ENCODE measurements at regions not wholly inside any gene's neighbourhood (a gene's known extent, or its start where the extent isn't known, plus 50 kb on each side); places are given as distances from the start of the nearest gene placed in this dataset.

GRCh38 chr6:76682842-76683241, 610.4 kb upstream of the IMPG1 start:
- H3K4me3 ChIP-seq (ENCODE audit: low read depth, low read length): no peak overlapping the region
- TF ChIP-seq, protein P1, sequence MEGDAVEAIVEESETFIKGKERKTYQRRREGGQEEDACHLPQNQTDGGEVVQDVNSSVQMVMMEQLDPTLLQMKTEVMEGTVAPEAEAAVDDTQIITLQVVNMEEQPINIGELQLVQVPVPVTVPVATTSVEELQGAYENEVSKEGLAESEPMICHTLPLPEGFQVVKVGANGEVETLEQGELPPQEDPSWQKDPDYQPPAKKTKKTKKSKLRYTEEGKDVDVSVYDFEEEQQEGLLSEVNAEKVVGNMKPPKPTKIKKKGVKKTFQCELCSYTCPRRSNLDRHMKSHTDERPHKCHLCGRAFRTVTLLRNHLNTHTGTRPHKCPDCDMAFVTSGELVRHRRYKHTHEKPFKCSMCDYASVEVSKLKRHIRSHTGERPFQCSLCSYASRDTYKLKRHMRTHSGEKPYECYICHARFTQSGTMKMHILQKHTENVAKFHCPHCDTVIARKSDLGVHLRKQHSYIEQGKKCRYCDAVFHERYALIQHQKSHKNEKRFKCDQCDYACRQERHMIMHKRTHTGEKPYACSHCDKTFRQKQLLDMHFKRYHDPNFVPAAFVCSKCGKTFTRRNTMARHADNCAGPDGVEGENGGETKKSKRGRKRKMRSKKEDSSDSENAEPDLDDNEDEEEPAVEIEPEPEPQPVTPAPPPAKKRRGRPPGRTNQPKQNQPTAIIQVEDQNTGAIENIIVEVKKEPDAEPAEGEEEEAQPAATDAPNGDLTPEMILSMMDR (IDR thresholded peaks at IDR 0.05; ENCODE audit: insufficient read depth, low read depth, low read length): peak; percentile 41
- peak; percentile 26 for DNase-seq (ENCODE audit: low read depth)

DNA sequence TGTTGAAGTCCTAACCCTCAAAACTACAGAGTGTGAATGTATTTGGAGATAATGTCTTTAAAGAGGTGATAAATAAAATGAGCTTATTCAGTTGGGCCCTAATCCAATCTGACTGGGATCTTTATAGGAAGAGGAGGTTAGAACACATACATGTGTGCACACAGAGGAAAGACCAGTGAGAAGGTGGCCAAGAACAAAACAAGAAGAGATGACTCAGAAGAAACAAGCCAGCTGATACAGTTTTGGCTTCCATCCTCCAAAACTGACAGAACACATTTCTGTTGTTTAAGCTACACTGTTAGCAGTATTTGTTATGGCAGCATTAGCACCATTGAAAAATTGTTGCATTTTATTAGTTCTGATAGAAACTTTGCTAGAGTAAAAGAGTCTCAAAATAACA, 609.3 kb upstream of the IMPG1 start:
- peak; percentile 43 for DNase-seq (ENCODE audit: low read depth)
- no peak overlapping the region for H3K4me3 ChIP-seq (ENCODE audit: low read depth, low read length)
- TF ChIP-seq, protein P1 (IDR thresholded peaks at IDR 0.05; ENCODE audit: insufficient read depth, low read depth, low read length): no peak

GRCh38 chr6:76677017-76677416, 604.6 kb upstream of the IMPG1 start:
- TF ChIP-seq, protein P1 (IDR thresholded peaks at IDR 0.05; ENCODE audit: insufficient read depth, low read depth, low read length): no peak
- no peak for DNase-seq (ENCODE audit: low read depth)
- H3K4me3 ChIP-seq (ENCODE audit: low read depth, low read length): no peak overlapping the region

- DNase-seq (ENCODE audit: low read depth): no peak
- TF ChIP-seq, protein P1 (IDR thresholded peaks at IDR 0.05; ENCODE audit: insufficient read depth, low read depth, low read length): no peak
- no peak overlapping the region for H3K4me3 ChIP-seq (ENCODE audit: low read depth, low read length)
These were observed 599.3 kb upstream of the IMPG1 start for GRCh38 chr6:76671751-76672150.

DNA sequence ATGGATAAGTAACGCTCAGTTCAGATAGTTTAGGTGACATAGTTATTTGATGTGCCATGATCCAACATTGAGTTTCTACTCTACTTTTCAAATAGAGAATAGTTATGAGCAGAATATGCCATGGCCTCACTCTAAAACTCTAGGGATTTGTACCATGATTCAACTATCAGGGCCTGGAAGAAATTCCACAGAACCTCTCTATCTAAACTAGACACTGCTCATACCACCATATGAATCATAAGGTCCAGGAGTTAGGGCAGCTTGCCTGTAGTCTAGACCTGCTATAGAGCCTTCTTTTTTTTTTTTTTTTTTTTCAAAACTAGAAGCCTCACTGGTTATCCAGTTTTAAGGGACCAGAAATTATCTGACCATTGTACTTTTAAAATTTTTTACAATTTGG, 571.8 kb upstream of the IMPG1 start:
- H3K4me3 ChIP-seq (ENCODE audit: low read depth, low read length): no peak overlapping the region
- no peak for DNase-seq (ENCODE audit: low read depth)
- TF ChIP-seq, protein P1 (IDR thresholded peaks at IDR 0.05; ENCODE audit: insufficient read depth, low read depth, low read length): no peak

GRCh38 chr6:76639941-76640340, 567.5 kb upstream of the IMPG1 start:
- no peak overlapping the region for H3K4me3 ChIP-seq (ENCODE audit: low read depth, low read length)
- TF ChIP-seq, protein P1 (IDR thresholded peaks at IDR 0.05; ENCODE audit: insufficient read depth, low read depth, low read length): no peak
- no peak for DNase-seq (ENCODE audit: low read depth)

DNA sequence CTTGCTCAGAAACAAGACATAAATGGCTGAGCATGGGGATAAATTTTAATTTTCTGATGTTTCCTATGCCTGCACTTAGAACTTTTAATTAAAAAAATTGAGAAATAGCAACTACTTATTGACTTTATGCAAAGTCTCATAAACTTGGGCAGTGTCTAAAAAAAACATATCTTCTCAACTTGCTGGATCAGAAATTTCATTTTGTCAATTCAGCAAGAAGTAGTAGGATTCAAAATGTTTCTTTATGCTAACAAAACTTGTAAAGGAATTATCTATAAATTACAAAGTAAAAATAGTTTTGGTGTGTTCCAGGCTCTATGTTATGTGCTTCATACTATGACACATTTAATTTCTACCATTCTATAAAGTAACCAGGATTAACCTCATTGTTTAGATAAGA, 562.2 kb upstream of the IMPG1 start:
- H3K4me3 ChIP-seq (ENCODE audit: low read depth, low read length): no peak overlapping the region
- no peak for DNase-seq (ENCODE audit: low read depth)
- TF ChIP-seq, protein P1 (IDR thresholded peaks at IDR 0.05; ENCODE audit: insufficient read depth, low read depth, low read length): no peak
